CD4-positive, alpha-beta T cell (primary cell): ENCODE measurements at regions not wholly inside any gene's neighbourhood (a gene's known extent, or its start where the extent isn't known, plus 50 kb on each side); places are given as distances from the start of the nearest gene placed in this dataset.

ENCODE experiments used
- ATAC-seq: fragments of 200-7000 bp; cut with Tn5 transposase; one replicate; pipeline ENCODE4 v1.10.0; 2022; ENCODE audit warnings: mild to moderate bottlenecking; ENCODE audit not compliant: poor library complexity
- CTCF ChIA-PET: fragments of 350-600 bp; sonication (Branson Sonifier 250); formaldehyde crosslinking; loops from one replicate; lab custom pipeline; 2021; ENCODE audit warnings: antibody characterized with exemption, inconsistent platforms; lab: Charles Lee
- POLR2A ChIA-PET: fragments of 350-600 bp; sonication (Branson Sonifier 250); formaldehyde crosslinking; loops from one replicate; lab custom pipeline; 2021; ENCODE audit warnings: antibody characterized with exemption, inconsistent platforms; lab: Charles Lee
- DNase-seq, 14 experiments: peaks; one replicate each; pipeline ENCODE4 v3.0.0-alpha.2; 2013 to 2020; ENCODE audit warnings: mixed read lengths in 2 of 14
- H3K27ac ChIP-seq, 2 donors: one replicate each; pipeline versions ENCODE4 v1.5.1 to v1.7.0; 2013; ENCODE audit warnings: low read length in 2 of 2, low read depth in 1 of 2, mild to moderate bottlenecking in 1 of 2
- H3K27me3 ChIP-seq, 2 experiments: 1 replicate in 1 of 2; 2 replicates in 1 of 2; pipeline versions ENCODE4 v1.6.1 to v1.7.0; 2013; ENCODE audit warnings: low read length in 2 of 2, control low read depth in 1 of 2, mild to moderate bottlenecking in 1 of 2, moderate library complexity in 1 of 2; ENCODE audit not compliant: insufficient read depth in 2 of 2, control insufficient read depth in 1 of 2
- H3K36me3 ChIP-seq: one replicate; pipeline ENCODE4 v1.6.1; 2013; ENCODE audit warnings: low read length, control low read depth; ENCODE audit not compliant: insufficient read depth
- H3K4me1 ChIP-seq: one replicate; pipeline ENCODE4 v1.6.1; 2013; ENCODE audit warnings: low read length, control low read depth; ENCODE audit not compliant: insufficient read depth
- H3K4me3 ChIP-seq: one replicate; pipeline ENCODE4 v1.5.1; 2013; ENCODE audit warnings: mild to moderate bottlenecking, low read length, moderate library complexity
- H3K9me3 ChIP-seq, 2 experiments: 1 replicate in 1 of 2; 2 replicates in 1 of 2; pipeline versions ENCODE4 v1.6.1 to v1.7.0; 2013; ENCODE audit warnings: low read length in 2 of 2, mild to moderate bottlenecking in 2 of 2, control low read depth in 1 of 2, moderate library complexity in 1 of 2; ENCODE audit not compliant: control insufficient read depth in 1 of 2, insufficient read depth in 1 of 2
- H3K27ac Mint-ChIP-seq: one replicate; pipeline ENCODE4 v1.8.0; 2020; ENCODE audit warnings: mixed read lengths
- H3K27me3 Mint-ChIP-seq: one replicate; pipeline ENCODE4 v1.8.0; 2021; ENCODE audit warnings: mixed read lengths
- H3K36me3 Mint-ChIP-seq: one replicate; pipeline ENCODE4 v1.8.0; 2021; ENCODE audit warnings: low read depth, mixed read lengths
- H3K4me1 Mint-ChIP-seq: one replicate; pipeline ENCODE4 v1.8.0; 2021; ENCODE audit warnings: low read depth, mixed read lengths
- H3K4me3 Mint-ChIP-seq: one replicate; pipeline ENCODE4 v1.8.0; 2020; ENCODE audit warnings: mild to moderate bottlenecking, mixed read lengths
- H3K9me3 Mint-ChIP-seq: one replicate; pipeline ENCODE4 v1.8.0; 2020; ENCODE audit warnings: mixed read lengths
- CTCF ChIP-seq: fragments of 200-600 bp; IDR thresholded peaks from one replicate; pipeline ENCODE4 v1.8.0; 2022; ENCODE audit warnings: antibody characterized with exemption, mild to moderate bottlenecking
- intact Hi-C, 2 experiments: fragments of 100-400 bp; cut with DNase I in 1 of 2; cut with micrococcal nuclease in 1 of 2; formaldehyde crosslinking; loops; one replicate each; pipeline versions ENCODE4 v1.15.1 to v1.9.0; 2023 to 2025; cut with DNase I, micrococcal nuclease

DNA sequence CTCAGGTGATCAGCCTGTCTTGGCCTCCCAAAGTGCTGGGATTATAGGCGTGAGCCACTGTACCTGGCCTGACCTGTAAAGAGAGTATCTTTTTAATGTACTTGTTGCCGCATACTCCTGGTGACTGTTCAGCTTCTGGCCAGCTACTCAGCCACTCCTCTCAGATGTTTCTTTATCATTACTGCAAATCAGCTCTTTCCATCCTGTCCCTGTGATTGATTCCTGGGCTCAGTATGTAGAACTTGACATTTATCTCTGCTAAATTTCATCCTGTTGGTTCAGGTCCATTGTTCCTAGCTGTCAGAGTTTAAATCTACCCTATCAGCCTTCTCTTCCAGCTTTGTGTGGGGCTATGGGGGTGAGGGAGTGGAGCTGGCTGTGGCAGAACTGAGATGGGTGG, 211.5 kb upstream of the ASIC2 start:
- Mint-ChIP-seq H3K27ac (no peak overlapping the region), H3K36me3 (no peaks in the 10 kb centered on the region), H3K9me3 (no peaks in the 10 kb centered on the region), H3K27me3 (peaks cover 58% of the 10 kb centered on the region), H3K4me1 (no peaks in the 10 kb centered on the region), H3K4me3 (no peak overlapping the region)
- intact Hi-C loops: no loop called here
- DNase-seq (no peak), ATAC-seq (no peak)
- ChIA-PET CTCF (no interaction called here), POLR2A (no interaction called here)
- no peaks in the 10 kb centered on the region for H3K36me3 ChIP-seq
- TF ChIP-seq CTCF: no peak
- peaks cover 0 to 3% of the 10 kb centered on the region in 2 experiments for H3K9me3 ChIP-seq
- H3K4me3 ChIP-seq: no peak overlapping the region
- H3K27ac ChIP-seq: no peak overlapping the region
- no peaks in the 10 kb centered on the region for H3K4me1 ChIP-seq
- no peaks in the 10 kb centered on the region for H3K27me3 ChIP-seq

DNA sequence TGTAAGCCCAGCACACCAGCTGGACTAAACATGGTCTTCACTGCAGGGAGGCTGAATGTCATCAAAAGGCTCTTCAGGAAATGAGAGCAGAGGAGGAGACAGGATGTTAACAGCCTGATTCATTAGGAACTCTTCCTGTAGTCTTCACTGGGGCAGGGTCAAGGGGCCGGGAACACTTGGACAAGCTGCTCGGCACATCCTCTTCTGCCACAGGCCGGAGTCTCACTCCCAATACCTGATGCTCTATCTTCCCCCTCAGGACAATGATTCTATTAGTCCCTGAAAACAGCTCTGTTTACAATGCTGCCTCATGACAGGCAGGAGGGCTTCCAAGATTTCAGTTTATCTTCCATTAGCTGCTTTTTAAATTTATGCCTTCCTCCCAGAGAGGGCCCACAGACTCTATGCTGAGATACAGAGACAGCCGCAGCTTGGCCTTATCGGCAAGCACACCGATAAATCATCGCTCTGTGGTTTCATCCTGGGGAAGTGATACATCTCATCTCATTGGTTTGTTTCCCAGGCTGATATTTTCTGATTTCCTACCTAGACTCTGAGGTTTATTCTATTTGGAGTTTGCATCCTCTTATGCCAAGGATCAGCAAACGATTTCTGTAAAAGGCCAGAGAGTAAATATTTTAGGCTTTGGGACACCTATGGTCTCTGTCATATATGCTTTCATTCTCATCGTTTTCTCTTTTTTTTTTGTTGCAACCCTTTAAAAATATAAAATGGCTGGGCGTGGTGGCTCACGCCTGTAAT, 214.0 kb upstream of the ASIC2 start:
- Histone ChIP-seq H3K36me3 (no peaks in the 10 kb centered on the region), H3K9me3 (peaks cover 0 to 4% of the 10 kb centered on the region in 2 experiments), H3K4me1 (peaks cover 6% of the 10 kb centered on the region), H3K27ac (no peak overlapping the region), H3K27me3 (no peaks in the 10 kb centered on the region), H3K4me3 (no peak overlapping the region)
- no peak overlapping the region for H3K27ac Mint-ChIP-seq
- ChIA-PET CTCF (no interaction called here), POLR2A (no interaction called here)
- no peaks in the 10 kb centered on the region for H3K36me3 Mint-ChIP-seq
- ATAC-seq (no peak), DNase-seq (no peak)
- H3K4me3 Mint-ChIP-seq: no peak overlapping the region
- intact Hi-C loops: no loop called here
- H3K9me3 Mint-ChIP-seq: no peaks in the 10 kb centered on the region
- H3K27me3 Mint-ChIP-seq: peaks cover 62% of the 10 kb centered on the region
- no peak for TF ChIP-seq CTCF
- H3K4me1 Mint-ChIP-seq: peaks cover 7% of the 10 kb centered on the region

DNA sequence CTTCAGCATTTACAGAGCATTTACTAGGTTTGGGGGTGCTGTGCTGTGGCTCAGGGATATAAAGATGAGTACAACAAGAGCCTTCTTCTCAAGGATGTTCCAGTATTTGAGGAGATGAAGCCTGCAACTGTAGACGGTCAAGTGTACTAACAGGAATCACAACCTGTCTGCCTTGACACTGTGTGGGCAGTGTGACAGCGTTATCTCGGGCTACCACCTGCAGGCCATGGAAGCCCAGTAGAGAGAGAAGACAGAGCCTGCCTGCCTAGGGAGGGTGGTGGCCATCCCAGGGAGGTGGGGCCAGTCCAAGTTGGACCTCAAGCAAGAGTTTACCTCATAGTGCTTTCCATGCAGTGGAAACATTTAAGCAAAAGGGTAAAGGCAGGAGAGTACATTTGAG, 215.1 kb upstream of the ASIC2 start:
- Mint-ChIP-seq H3K4me1 (peaks cover 7% of the 10 kb centered on the region), H3K4me3 (no peak overlapping the region), H3K9me3 (no peaks in the 10 kb centered on the region), H3K36me3 (no peaks in the 10 kb centered on the region), H3K27ac (no peak overlapping the region), H3K27me3 (peaks cover 56% of the 10 kb centered on the region)
- intact Hi-C loops: no loop called here
- ChIA-PET POLR2A (no interaction called here), CTCF (no interaction called here)
- no peak for DNase-seq
- no peak overlapping the region for H3K27ac ChIP-seq
- ATAC-seq: no peak
- TF ChIP-seq CTCF: no peak
- H3K4me1 ChIP-seq: peaks cover 6% of the 10 kb centered on the region
- H3K27me3 ChIP-seq: no peaks in the 10 kb centered on the region
- H3K4me3 ChIP-seq: no peak overlapping the region
- peaks cover 0 to 4% of the 10 kb centered on the region in 2 experiments for H3K9me3 ChIP-seq
- H3K36me3 ChIP-seq: no peaks in the 10 kb centered on the region
